Activated CD8-positive, alpha-beta memory T cell treated with anti-CD3 and anti-CD28 coated beads, Interleukin-2, amount 10 ng/mL, durations not matched to agents 7 days and 5 days (primary cell): ENCODE measurements at regions not wholly inside any gene's neighbourhood (a gene's known extent, or its start where the extent isn't known, plus 50 kb on each side); places are given as distances from the start of the nearest gene placed in this dataset.

Source experiments
- ATAC-seq: fragments of 150-1000 bp; cut with Tn5 transposase; one replicate; pipeline ENCODE4 v1.10.0; 2021; ENCODE audit warnings: moderate library complexity
- CTCF ChIA-PET: fragments of 350-600 bp; sonication (Branson Sonifier 250); formaldehyde crosslinking; loops from one replicate; lab custom pipeline; 2021; ENCODE audit warnings: antibody characterized with exemption; lab: Charles Lee
- DNase-seq: peaks from one replicate; pipeline ENCODE4 v3.0.0-alpha.2; 2020
- H3K27ac Mint-ChIP-seq: one replicate; pipeline ENCODE4 v1.8.0; 2021; ENCODE audit warnings: mild to moderate bottlenecking, mixed read lengths
- H3K27me3 Mint-ChIP-seq: one replicate; pipeline ENCODE4 v1.8.0; 2021; ENCODE audit warnings: mixed read lengths
- H3K36me3 Mint-ChIP-seq: one replicate; pipeline ENCODE4 v1.8.0; 2021; ENCODE audit warnings: mild to moderate bottlenecking, mixed read lengths
- H3K4me1 Mint-ChIP-seq: one replicate; pipeline ENCODE4 v1.8.0; 2021; ENCODE audit warnings: mixed read lengths
- H3K4me3 Mint-ChIP-seq: one replicate; pipeline ENCODE4 v1.8.0; 2021; ENCODE audit warnings: mild to moderate bottlenecking, moderate library complexity, mixed read lengths
- H3K9me3 Mint-ChIP-seq: one replicate; pipeline ENCODE4 v1.8.0; 2022; ENCODE audit warnings: low read depth, mixed read lengths

DNA sequence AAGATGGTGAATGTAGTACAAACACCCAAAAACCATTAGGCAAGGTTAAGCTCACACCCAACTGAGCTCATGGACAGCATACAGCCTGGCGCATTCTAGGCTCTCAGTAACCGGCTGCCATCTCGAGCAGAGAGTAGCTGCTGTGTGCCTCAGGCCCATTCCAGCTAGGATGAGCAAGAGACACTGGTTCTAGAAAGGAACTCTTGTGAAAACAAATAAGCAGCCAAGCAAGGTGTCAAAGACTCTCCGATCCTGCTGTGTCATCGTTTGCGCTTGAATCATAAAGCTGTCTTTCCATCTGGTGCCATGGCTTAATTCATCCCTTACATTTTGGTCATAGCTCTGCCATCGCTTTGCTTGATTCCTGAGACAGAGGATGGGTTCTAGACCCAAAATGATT is 135.4 kb upstream of the MSX2 start:
- no peak overlapping the region for H3K4me3 Mint-ChIP-seq
- no peak for ATAC-seq
- no peaks in the 10 kb centered on the region for H3K36me3 Mint-ChIP-seq
- CTCF ChIA-PET = no interaction called here
- no peak for DNase-seq
- no peak overlapping the region for H3K27ac Mint-ChIP-seq
- H3K4me1 Mint-ChIP-seq = no peaks in the 10 kb centered on the region
- H3K27me3 Mint-ChIP-seq = no peaks in the 10 kb centered on the region
- peaks cover 7% of the 10 kb centered on the region for H3K9me3 Mint-ChIP-seq

DNA sequence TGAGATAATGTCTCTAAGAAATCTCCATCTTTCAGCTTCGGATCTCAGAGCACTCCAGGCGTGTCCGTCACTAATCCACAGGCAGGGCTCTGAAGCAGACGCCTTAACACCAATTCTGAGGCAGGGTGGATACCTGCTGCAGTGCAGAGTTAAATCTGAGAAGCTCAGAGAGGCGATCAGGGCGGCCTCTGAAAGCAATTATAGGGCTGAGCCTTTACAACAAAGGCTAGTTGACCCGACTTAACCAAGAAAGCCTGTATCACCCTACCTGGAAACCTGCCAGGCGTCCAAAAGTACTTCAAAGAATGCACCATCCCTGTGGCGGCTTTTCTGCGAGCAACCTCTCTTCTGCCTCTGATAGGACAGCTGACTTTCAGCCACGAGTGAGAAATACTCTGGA is 134.8 kb upstream of the MSX2 start:
- H3K27me3 Mint-ChIP-seq = no peaks in the 10 kb centered on the region
- DNase-seq = no peak
- CTCF ChIA-PET = no interaction called here
- no peak for ATAC-seq
- no peak overlapping the region for H3K27ac Mint-ChIP-seq
- H3K4me1 Mint-ChIP-seq = no peaks in the 10 kb centered on the region
- peaks cover 8% of the 10 kb centered on the region for H3K9me3 Mint-ChIP-seq
- H3K4me3 Mint-ChIP-seq = no peak overlapping the region
- H3K36me3 Mint-ChIP-seq = no peaks in the 10 kb centered on the region

DNA sequence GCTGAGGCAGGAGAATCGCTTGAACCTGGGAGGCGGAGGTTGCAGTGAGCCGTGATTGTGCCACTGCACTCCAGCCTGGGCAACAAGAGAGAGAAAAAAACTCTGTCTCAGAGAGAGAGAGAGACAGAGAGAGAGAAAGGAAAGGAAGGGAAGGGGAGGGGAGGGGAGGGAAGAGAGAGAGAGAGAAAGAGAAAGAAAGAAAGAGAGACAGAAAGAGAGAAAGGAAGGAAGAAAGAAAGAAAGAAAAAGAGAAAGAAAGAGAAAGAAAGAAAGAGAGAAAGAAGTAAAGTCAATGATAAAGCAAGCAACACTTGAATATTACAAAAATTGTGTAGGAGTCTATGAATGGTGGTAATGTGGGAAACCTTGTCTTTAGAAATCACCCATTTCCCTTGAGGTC is 133.6 kb upstream of the MSX2 start:
- no peaks in the 10 kb centered on the region for H3K4me1 Mint-ChIP-seq
- no peak for ATAC-seq
- CTCF ChIA-PET = no interaction called here
- no peaks in the 10 kb centered on the region for H3K27me3 Mint-ChIP-seq
- no peaks in the 10 kb centered on the region for H3K36me3 Mint-ChIP-seq
- H3K27ac Mint-ChIP-seq = no peak overlapping the region
- no peak for DNase-seq
- no peak overlapping the region for H3K4me3 Mint-ChIP-seq
- peaks cover 10% of the 10 kb centered on the region for H3K9me3 Mint-ChIP-seq

DNA sequence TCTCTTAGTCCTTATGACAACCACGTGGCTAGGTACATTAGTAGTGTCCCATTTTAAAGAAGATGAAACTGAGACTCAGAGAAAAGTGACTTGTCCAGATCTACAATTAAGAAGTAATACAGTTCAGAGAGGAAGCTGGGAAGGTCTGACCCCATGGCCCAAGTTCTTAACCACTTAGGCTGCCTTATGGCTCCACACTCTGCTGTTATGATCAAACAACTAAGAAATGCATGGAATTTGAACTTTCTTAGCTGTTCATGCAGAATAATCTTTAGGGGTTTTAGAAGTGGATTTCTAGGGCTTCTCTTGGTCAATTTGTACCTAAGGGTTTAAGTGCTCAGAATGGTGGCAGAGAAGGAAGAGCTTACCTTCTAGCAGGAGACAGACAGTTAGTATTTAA is 128.0 kb upstream of the MSX2 start:
- Mint-ChIP-seq H3K27ac (no peak overlapping the region), H3K4me3 (no peak overlapping the region), H3K4me1 (no peaks in the 10 kb centered on the region), H3K27me3 (no peaks in the 10 kb centered on the region), H3K36me3 (no peaks in the 10 kb centered on the region), H3K9me3 (peaks cover 4% of the 10 kb centered on the region)
- DNase-seq (no peak), ATAC-seq (no peak)
- CTCF ChIA-PET = no interaction called here

DNA sequence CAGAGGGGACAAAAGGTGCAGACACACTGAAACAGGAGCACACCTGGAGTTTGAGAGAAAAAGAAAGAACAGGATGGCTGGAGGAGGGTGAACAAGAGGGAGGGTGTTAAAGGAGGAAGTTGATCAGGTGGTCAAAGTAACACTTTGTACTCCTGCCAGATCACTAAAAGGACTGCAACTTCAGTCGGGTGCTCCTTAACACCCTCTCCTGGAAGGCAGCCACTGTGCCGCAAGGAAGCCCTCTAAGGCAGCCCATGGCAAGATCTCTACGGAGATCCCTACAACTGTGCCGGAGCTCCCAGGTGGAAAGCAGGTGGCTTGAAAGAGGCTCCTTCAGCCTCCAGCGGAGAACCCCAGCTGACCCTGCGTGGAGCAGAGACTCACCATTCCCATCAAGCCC is 124.4 kb upstream of the MSX2 start:
- H3K4me1 Mint-ChIP-seq = no peaks in the 10 kb centered on the region

DNA sequence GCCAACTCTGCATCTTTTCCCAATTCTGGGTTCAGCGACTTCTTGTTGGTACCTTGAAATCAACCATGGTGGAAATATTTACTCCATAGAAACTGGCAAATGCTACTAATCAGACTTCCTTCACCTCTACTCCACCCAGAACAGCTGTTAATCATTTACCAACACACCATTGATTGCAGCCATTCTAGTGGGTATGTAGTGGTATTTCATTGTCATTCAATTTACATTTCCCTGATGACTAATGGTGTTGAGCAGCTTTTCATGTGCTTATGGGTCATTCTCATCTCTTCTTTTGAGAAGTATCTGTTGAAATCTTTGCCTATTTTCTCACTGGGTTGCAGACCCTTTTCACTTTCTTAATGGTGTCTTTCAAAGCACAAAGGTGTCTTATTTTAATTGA is 122.4 kb upstream of the MSX2 start:
- CTCF ChIA-PET = no interaction called here
- no peak for ATAC-seq
- no peak overlapping the region for H3K27ac Mint-ChIP-seq

More for the DNA sequence above, 124.4 kb upstream of the MSX2 start:
- Mint-ChIP-seq H3K9me3 (peaks cover 2% of the 10 kb centered on the region), H3K27me3 (no peaks in the 10 kb centered on the region), H3K36me3 (no peaks in the 10 kb centered on the region), H3K4me3 (no peak overlapping the region), H3K27ac (no peak overlapping the region)
- ATAC-seq (no peak), DNase-seq (no peak)
- CTCF ChIA-PET = no interaction called here

DNA sequence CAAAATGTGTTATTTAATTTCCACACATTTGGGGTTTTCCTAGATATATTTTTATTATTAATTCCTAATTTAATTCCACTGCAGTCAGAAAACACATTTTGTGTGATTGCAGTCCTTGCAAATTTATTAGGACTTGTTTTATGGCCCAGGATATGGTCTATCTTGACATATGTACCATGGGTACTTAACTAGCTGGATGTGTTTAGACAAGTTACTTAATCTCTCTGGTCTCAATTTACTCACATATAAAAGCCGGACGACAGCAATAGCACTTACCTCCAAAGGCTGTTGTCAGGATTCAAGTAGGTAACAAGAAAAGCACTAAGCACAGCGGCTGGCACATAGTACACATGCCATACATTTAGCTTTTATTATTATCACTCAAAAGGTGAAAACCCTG is 118.2 kb upstream of the MSX2 start:
- Mint-ChIP-seq H3K36me3 (no peaks in the 10 kb centered on the region), H3K4me3 (no peak overlapping the region), H3K27ac (no peak overlapping the region), H3K9me3 (peaks cover 2% of the 10 kb centered on the region), H3K4me1 (no peaks in the 10 kb centered on the region), H3K27me3 (no peaks in the 10 kb centered on the region)
- CTCF ChIA-PET = no interaction called here
- ATAC-seq (no peak), DNase-seq (no peak)

More for the DNA sequence above, 122.4 kb upstream of the MSX2 start:
- DNase-seq = no peak
- no peaks in the 10 kb centered on the region for H3K27me3 Mint-ChIP-seq
- no peaks in the 10 kb centered on the region for H3K4me1 Mint-ChIP-seq
- H3K9me3 Mint-ChIP-seq = no peaks in the 10 kb centered on the region
- no peak overlapping the region for H3K4me3 Mint-ChIP-seq
- no peaks in the 10 kb centered on the region for H3K36me3 Mint-ChIP-seq

DNA sequence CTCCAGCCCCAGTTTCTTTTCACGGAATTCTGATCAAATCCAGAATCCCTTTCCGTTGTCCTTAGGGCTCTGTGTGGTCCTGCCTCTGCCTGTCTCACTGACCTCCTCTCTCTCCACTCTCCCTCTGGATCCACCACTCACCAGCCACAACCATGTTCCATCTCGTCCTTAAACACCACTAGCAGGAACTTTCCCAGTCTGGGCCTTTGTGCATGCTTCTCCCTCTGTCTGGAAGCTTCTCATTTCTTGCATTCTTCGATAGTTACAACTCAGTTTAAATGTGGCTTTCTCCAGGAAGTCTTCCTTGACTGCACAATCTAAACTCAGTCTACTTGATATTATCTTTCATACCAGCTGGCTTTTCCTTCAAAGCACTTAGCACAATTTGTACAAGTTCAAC is 117.7 kb upstream of the MSX2 start:
- Mint-ChIP-seq H3K36me3 (no peaks in the 10 kb centered on the region), H3K4me3 (no peak overlapping the region), H3K27ac (no peak overlapping the region), H3K27me3 (no peaks in the 10 kb centered on the region), H3K9me3 (peaks cover 2% of the 10 kb centered on the region), H3K4me1 (no peaks in the 10 kb centered on the region)
- CTCF ChIA-PET = no interaction called here
- no peak for DNase-seq
- ATAC-seq = no peak

DNA sequence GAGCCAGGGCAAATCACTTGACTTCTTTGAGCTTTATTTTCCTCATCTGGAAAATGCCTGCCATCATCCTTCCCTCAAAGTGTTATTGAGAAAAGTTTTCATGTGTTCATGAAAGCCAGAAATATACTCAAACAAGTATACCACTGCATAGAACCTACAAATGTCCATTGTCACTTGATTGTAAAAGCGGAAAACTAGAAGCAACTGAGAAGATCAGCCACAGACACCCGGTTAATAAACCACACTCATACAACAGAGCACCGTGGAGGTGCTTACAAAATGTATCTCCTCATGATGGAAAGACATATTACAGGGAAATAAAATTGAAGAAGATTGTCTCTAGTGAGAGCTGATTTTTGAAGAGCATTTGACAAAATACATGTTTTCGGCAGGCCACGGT is 117.2 kb upstream of the MSX2 start:
- DNase-seq = no peak
- Mint-ChIP-seq H3K9me3 (peaks cover 2% of the 10 kb centered on the region), H3K4me3 (no peak overlapping the region), H3K4me1 (no peaks in the 10 kb centered on the region), H3K36me3 (no peaks in the 10 kb centered on the region), H3K27me3 (no peaks in the 10 kb centered on the region), H3K27ac (no peak overlapping the region)
- CTCF ChIA-PET = no interaction called here
- ATAC-seq = no peak

DNA sequence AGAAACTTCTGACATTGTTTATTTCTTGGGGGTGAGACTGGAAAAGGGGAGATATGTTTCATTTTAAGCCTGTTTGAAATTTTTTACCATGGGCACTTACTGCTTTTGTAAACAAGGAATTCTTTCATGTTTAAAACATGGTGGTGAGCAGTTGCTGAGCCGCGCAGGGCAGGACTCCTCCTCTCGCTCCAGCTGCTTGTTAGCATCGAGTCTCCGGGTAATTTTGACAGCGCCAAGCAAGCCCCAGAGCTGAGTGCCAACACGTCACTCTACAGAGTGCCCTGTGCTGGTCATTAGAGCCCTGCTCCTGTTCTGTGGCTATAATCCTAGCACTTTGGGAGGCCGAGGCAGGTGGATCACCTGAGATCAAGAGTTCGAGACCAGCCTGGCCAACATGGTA is 116.5 kb upstream of the MSX2 start:
- no peak overlapping the region for H3K4me3 Mint-ChIP-seq
- no peak overlapping the region for H3K27ac Mint-ChIP-seq
- peaks cover 2% of the 10 kb centered on the region for H3K9me3 Mint-ChIP-seq

DNA sequence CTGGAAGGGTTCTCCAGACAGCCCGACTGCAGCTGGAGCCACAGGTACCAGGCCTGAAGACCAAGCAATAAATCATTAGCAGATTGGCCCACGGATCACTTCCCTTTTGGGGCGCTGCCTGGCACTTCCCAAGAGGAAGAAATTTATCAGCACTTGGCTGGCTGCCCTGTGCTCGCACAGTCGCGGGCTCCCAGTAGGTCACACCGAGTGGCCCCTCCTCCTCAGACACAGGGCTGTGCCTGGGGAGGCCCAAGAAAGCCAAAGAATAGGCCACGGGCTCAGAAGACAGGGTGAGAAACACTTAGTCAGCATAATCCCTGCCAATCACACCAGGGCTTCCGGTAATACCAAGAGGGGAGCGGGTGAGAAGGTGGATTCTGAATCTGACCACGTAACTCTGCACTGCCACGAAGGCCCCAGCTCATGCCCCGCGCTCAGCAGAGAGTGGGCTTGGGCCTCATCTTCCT is 115.7 kb upstream of the MSX2 start:
- Mint-ChIP-seq H3K9me3 (peaks cover 2% of the 10 kb centered on the region), H3K4me3 (no peak overlapping the region), H3K36me3 (no peaks in the 10 kb centered on the region), H3K4me1 (no peaks in the 10 kb centered on the region), H3K27ac (no peak overlapping the region), H3K27me3 (no peaks in the 10 kb centered on the region)
- ATAC-seq (no peak), DNase-seq (no peak)
- CTCF ChIA-PET = no interaction called here

More for the DNA sequence above, 116.5 kb upstream of the MSX2 start:
- CTCF ChIA-PET = interaction anchor here (0.7 kb wide), 1 partner anchor 82 kb away, joined by 3 read pairs; no protein-coding TSS in a partner anchor
- H3K27me3 Mint-ChIP-seq = no peaks in the 10 kb centered on the region
- ATAC-seq = no peak
- DNase-seq = no peak
- H3K36me3 Mint-ChIP-seq = no peaks in the 10 kb centered on the region
- no peaks in the 10 kb centered on the region for H3K4me1 Mint-ChIP-seq

DNA sequence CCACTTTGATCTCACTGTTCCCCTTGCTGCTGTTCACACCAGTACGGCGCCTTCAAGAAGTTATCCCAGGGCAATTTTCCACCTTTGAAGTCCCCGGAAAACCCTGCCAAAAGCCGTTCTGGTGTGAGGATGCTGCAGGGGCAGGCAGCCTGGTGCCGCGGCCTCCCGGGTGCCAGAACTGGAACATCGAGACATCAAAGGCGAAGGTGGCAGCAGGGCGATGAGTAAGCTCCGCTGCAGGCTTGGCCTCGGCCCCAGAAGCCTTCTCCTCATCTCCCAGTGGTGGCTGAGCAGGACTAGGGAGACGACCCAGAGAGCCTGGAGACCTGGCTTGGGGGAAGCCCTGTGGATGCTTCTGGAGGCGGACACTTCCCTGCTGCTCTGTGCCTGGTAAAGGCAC is 115.3 kb upstream of the MSX2 start:
- Mint-ChIP-seq H3K36me3 (no peaks in the 10 kb centered on the region), H3K27ac (no peak overlapping the region), H3K9me3 (peaks cover 2% of the 10 kb centered on the region), H3K27me3 (no peaks in the 10 kb centered on the region), H3K4me1 (no peaks in the 10 kb centered on the region), H3K4me3 (no peak overlapping the region)
- no peak for DNase-seq
- CTCF ChIA-PET = no interaction called here
- ATAC-seq = no peak

DNA sequence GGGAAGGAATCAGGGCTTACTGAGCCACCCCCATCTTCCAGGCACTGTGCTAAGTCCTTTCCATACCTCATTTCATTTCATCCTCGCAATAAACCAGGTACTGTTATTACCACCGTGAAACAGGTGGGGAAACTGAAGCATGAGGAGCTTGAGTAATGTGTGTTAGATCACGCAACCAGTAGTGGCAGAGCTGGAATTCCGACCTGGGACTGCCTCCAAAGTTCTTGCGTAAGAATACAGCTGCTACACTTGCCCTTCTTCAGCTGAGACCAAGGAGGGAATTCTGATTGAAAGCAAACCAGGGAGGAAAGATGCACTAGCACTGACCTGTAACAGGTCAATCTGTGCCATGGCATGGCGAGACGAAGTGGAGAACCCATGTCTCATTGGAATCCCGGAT is 113.4 kb upstream of the MSX2 start:
- CTCF ChIA-PET = no interaction called here
- ATAC-seq = no peak
- Mint-ChIP-seq H3K4me1 (no peaks in the 10 kb centered on the region), H3K36me3 (no peaks in the 10 kb centered on the region), H3K4me3 (no peak overlapping the region), H3K27me3 (no peaks in the 10 kb centered on the region), H3K27ac (no peak overlapping the region), H3K9me3 (peaks cover 3% of the 10 kb centered on the region)
- DNase-seq = no peak

DNA sequence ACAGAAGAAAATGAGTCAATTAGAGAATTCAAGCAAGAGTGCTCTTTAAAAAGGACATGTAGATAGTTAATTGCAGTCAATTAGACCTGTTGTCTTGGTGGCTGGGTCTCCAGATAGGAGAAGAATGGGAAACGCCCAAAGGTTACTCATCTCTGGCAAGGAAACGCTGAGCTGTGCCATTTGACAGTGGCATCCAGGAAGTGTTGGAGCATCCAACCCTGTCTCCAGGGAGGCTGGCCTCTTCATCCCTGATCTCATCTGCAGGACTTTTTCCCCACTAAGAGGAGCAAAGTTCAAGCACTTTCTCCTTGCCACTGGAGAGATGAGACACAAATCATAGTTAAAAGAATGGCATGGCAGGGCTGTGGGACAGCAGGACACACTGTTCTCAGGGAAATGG is 111.7 kb upstream of the MSX2 start:
- Mint-ChIP-seq H3K27me3 (no peaks in the 10 kb centered on the region), H3K36me3 (no peaks in the 10 kb centered on the region), H3K4me1 (no peaks in the 10 kb centered on the region), H3K9me3 (peaks cover 1% of the 10 kb centered on the region), H3K27ac (no peak overlapping the region), H3K4me3 (no peak overlapping the region)
- CTCF ChIA-PET = no interaction called here
- DNase-seq (no peak), ATAC-seq (no peak)

DNA sequence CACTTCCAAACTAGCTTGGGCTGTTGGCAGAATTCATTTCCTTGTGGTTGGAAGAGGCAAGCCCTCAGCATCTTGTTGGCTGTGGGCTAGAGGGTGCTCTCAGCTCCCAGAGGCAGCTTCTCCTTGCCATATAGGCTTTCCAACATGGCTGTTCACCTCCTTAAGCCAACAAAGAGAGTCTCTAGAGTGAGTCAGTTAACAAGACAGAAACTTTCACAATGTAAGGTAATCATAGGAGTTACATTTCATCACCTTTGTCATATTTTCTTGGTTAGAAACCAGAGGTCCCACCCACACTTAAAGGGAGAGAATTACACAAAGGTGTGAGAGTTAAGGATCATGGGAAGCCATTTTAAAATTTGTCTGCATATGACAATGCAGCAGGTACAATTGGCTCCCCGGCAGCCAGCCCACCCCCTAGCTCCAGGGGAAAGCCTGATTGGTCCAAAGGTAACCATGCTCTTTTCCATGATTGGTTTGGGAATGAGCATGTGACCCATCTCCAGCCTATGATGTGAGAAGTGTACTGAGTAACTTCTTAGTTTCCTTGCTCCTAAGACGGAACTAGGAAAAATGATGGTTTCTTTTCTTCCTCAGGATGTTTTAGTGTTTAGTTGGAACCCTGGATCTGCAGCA is 109.8 kb upstream of the MSX2 start:
- Mint-ChIP-seq H3K27ac (no peak overlapping the region), H3K27me3 (no peaks in the 10 kb centered on the region), H3K9me3 (peaks cover 1% of the 10 kb centered on the region), H3K36me3 (no peaks in the 10 kb centered on the region), H3K4me1 (no peaks in the 10 kb centered on the region), H3K4me3 (no peak overlapping the region)
- CTCF ChIA-PET = no interaction called here
- ATAC-seq = no peak
- DNase-seq = no peak
